ENCODE measurements at regions not wholly inside any gene's neighbourhood (a gene's known extent, or its start where the extent isn't known, plus 50 kb on each side); places are given as distances from the start of the nearest gene placed in this dataset.

DNA sequence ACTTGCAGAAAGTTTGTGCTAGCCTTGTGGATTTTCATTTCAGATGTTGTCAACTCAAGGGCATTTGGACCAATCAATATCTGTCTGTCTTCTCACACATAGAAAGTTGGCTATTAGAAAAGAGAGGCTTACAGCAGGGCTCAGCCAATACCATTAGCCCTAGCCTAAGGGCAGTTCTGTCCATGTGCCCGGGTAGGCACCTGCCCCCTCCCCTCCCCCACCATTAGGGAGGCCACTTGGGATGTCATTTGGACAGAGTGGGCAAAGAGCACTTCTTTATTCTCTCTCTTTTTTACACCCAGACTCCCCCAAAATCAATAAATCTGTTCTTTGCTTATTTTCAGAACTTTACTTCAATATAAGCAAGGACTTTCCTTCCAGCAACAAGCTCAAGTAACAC is 188.5 kb upstream of the MKI67 start:
- TF ChIP-seq GATA2 (IDR thresholded peaks at IDR 0.05; ENCODE audit: insufficient read depth, insufficient read length, low read depth, low read length) = no peak
- no peak for TF ChIP-seq FOS (IDR thresholded peaks at IDR 0.05; ENCODE audit: borderline replicate concordance, insufficient read depth, low read length)
- no peak for TF ChIP-seq EZH2 (IDR thresholded peaks at IDR 0.05; ENCODE audit: borderline replicate concordance, low read depth, low read length, severe bottlenecking)
- TF ChIP-seq MYC (IDR thresholded peaks at IDR 0.05; ENCODE audit: low read depth, low read length) = no peak
- no peak for TF ChIP-seq JUN (IDR thresholded peaks at IDR 0.05; ENCODE audit: borderline replicate concordance, insufficient read depth, insufficient read length, low read depth)
- TF ChIP-seq, protein P1, sequence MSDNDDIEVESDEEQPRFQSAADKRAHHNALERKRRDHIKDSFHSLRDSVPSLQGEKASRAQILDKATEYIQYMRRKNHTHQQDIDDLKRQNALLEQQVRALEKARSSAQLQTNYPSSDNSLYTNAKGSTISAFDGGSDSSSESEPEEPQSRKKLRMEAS (IDR thresholded peaks at IDR 0.05; ENCODE audit: insufficient read depth, insufficient read length) = no peak
- no peak for TF ChIP-seq POLR2AphosphoS5 (IDR thresholded peaks at IDR 0.05; ENCODE audit: insufficient read depth, low read depth, low read length)
- dilution Hi-C loops (cut with MboI; ENCODE audit: extremely low pct_ligation_motif_present, low sequenced_read_pairs) (no loop called here), intact Hi-C loops (cut with micrococcal nuclease) (no loop called here)

DNA sequence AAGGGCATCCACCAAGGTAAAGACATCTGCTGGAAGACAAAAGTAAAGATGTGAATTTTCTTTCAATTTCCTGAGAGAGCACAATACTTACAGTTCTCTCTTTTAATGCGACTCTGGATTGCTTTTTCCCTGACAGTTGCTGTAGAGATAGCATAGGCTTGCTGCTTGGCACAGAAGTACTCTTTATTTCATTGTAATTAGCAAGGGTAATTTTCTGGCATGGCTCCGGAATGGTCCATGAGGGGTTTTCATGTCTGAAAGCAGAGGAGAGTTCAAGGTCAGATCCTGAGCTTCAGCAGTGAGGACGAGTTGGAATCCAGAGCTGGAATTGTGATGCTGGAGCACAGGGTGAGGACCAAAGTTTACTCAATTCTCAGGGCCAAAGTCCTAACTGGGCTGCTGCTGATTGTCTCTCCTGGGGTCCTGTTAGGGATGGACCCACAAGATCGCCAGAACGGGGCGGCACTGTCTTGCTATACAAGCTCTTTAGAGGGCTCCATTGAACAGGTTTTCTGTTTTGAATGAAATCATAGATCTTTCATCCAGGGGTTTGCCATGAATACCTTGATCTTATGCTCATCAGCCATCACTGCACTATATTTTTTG is 190.0 kb upstream of the MKI67 start:
- H3K9me3 ChIP-seq (replicated peaks; ENCODE audit: control insufficient read depth, insufficient read depth, low read length) = no peaks in the 10 kb centered on the region
- H3K9ac ChIP-seq (replicated peaks; ENCODE audit: extremely low read depth, insufficient read depth, low read length) = no peak overlapping the region
- H4K20me1 ChIP-seq (replicated peaks; ENCODE audit: control insufficient read depth, extremely low read depth, insufficient read depth, low read length) = no peaks in the 10 kb centered on the region
- no peak overlapping the region for H3K4me3 ChIP-seq (replicated peaks in 1 of 3; ENCODE audit: insufficient read depth in 1 of 3, low read depth in 1 of 3, low read length in 3 of 3)
- no peaks in the 10 kb centered on the region for H3K4me1 ChIP-seq (ENCODE audit: control insufficient read depth, extremely low read depth, insufficient read depth, low read length)
- intact Hi-C loops (cut with micrococcal nuclease) (no loop called here), dilution Hi-C loops (cut with MboI; ENCODE audit: extremely low pct_ligation_motif_present, low sequenced_read_pairs) (no loop called here)
- no peak overlapping the region for H3K4me2 ChIP-seq (ENCODE audit: insufficient read depth, low read length)
- DNase-seq (ENCODE audit: low read depth, low spot score) = no peak
- H3K27me3 ChIP-seq (ENCODE audit: control insufficient read depth in 2 of 2, insufficient read depth in 2 of 2, low read length in 2 of 2) = no peaks in the 10 kb centered on the region
- BruUV-seq (replicated peaks) = no TSS peak
- POLR2A ChIA-PET = no interaction called here
- H3K27ac ChIP-seq (ENCODE audit: insufficient read depth, low read depth, low read length) = no peak overlapping the region
- TF ChIP-seq, protein P2, sequence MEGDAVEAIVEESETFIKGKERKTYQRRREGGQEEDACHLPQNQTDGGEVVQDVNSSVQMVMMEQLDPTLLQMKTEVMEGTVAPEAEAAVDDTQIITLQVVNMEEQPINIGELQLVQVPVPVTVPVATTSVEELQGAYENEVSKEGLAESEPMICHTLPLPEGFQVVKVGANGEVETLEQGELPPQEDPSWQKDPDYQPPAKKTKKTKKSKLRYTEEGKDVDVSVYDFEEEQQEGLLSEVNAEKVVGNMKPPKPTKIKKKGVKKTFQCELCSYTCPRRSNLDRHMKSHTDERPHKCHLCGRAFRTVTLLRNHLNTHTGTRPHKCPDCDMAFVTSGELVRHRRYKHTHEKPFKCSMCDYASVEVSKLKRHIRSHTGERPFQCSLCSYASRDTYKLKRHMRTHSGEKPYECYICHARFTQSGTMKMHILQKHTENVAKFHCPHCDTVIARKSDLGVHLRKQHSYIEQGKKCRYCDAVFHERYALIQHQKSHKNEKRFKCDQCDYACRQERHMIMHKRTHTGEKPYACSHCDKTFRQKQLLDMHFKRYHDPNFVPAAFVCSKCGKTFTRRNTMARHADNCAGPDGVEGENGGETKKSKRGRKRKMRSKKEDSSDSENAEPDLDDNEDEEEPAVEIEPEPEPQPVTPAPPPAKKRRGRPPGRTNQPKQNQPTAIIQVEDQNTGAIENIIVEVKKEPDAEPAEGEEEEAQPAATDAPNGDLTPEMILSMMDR (IDR thresholded peaks at IDR 0.05; ENCODE audit: extremely low read depth in 1 of 2, insufficient read depth in 1 of 2, low read depth in 1 of 2, low read length in 2 of 2) = no peak
- TF ChIP-seq POLR2A (IDR thresholded peaks at IDR 0.05; ENCODE audit: low read depth, low read length) (no peak), MYC (IDR thresholded peaks at IDR 0.05; ENCODE audit: low read depth, low read length) (no peak), POLR2AphosphoS5 (IDR thresholded peaks at IDR 0.05; ENCODE audit: insufficient read depth, low read depth, low read length) (no peak), EZH2 (IDR thresholded peaks at IDR 0.05; ENCODE audit: borderline replicate concordance, low read depth, low read length, severe bottlenecking) (no peak), FOS (IDR thresholded peaks at IDR 0.05; ENCODE audit: borderline replicate concordance, insufficient read depth, low read length) (no peak), JUN (IDR thresholded peaks at IDR 0.05; ENCODE audit: borderline replicate concordance, insufficient read depth, insufficient read length, low read depth) (no peak), GATA2 (IDR thresholded peaks at IDR 0.05; ENCODE audit: insufficient read depth, insufficient read length, low read depth, low read length) (no peak)
- TF ChIP-seq, protein P1 (IDR thresholded peaks at IDR 0.05; ENCODE audit: insufficient read depth, insufficient read length) = no peak
- no peaks in the 10 kb centered on the region for H3K79me2 ChIP-seq (ENCODE audit: control insufficient read depth, insufficient read depth, low read length)
- H3K9me1 ChIP-seq (replicated peaks; ENCODE audit: control insufficient read depth, extremely low read depth, insufficient read depth, low read length) = no peaks in the 10 kb centered on the region
- no peak overlapping the region for H2AFZ ChIP-seq (ENCODE audit: low read depth, low read length)
- FAIRE-seq = no peak
- no peaks in the 10 kb centered on the region for H3K36me3 ChIP-seq (ENCODE audit: control insufficient read depth in 2 of 2, extremely low read depth in 1 of 2, insufficient read depth in 2 of 2, low read length in 2 of 2)
- CTCF ChIA-PET = no interaction called here

More for the DNA sequence above, 188.5 kb upstream of the MKI67 start:
- CTCF ChIA-PET = no interaction called here
- no peaks in the 10 kb centered on the region for H3K9me3 ChIP-seq (replicated peaks; ENCODE audit: control insufficient read depth, insufficient read depth, low read length)
- H3K9me1 ChIP-seq (replicated peaks; ENCODE audit: control insufficient read depth, extremely low read depth, insufficient read depth, low read length) = no peaks in the 10 kb centered on the region
- H3K27ac ChIP-seq (ENCODE audit: insufficient read depth, low read depth, low read length) = no peak overlapping the region
- H3K36me3 ChIP-seq (ENCODE audit: control insufficient read depth in 2 of 2, extremely low read depth in 1 of 2, insufficient read depth in 2 of 2, low read length in 2 of 2) = no peaks in the 10 kb centered on the region
- BruUV-seq (replicated peaks) = no TSS peak
- H3K9ac ChIP-seq (replicated peaks; ENCODE audit: extremely low read depth, insufficient read depth, low read length) = no peak overlapping the region
- no peaks in the 10 kb centered on the region for H3K79me2 ChIP-seq (ENCODE audit: control insufficient read depth, insufficient read depth, low read length)
- H3K4me3 ChIP-seq (replicated peaks in 1 of 3; ENCODE audit: insufficient read depth in 1 of 3, low read depth in 1 of 3, low read length in 3 of 3) = no peak overlapping the region
- no peaks in the 10 kb centered on the region for H3K27me3 ChIP-seq (ENCODE audit: control insufficient read depth in 2 of 2, insufficient read depth in 2 of 2, low read length in 2 of 2)
- no peaks in the 10 kb centered on the region for H3K4me1 ChIP-seq (ENCODE audit: control insufficient read depth, extremely low read depth, insufficient read depth, low read length)
- DNase-seq (ENCODE audit: low read depth, low spot score) = no peak
- POLR2A ChIA-PET = no interaction called here
- no peak overlapping the region for H2AFZ ChIP-seq (ENCODE audit: low read depth, low read length)
- no peak for FAIRE-seq
- no peak overlapping the region for H3K4me2 ChIP-seq (ENCODE audit: insufficient read depth, low read length)
- H4K20me1 ChIP-seq (replicated peaks; ENCODE audit: control insufficient read depth, extremely low read depth, insufficient read depth, low read length) = no peaks in the 10 kb centered on the region
